ENCODE measurements at regions not wholly inside any gene's neighbourhood (a gene's known extent, or its start where the extent isn't known, plus 50 kb on each side); places are given as distances from the start of the nearest gene placed in this dataset.

- TF ChIP-seq ZFX (IDR thresholded peaks at IDR 0.05): no peak
- TF ChIP-seq CTCF (conservative IDR thresholded peaks at IDR 0.05): no peak
These were observed 270.8 kb downstream of the PRDM2 start for GRCh38 chr1:13970631-13971247.

Data from C4-2B (cell line).